HUES48 (cell line): ENCODE measurements at regions not wholly inside any gene's neighbourhood (a gene's known extent, or its start where the extent isn't known, plus 50 kb on each side); places are given as distances from the start of the nearest gene placed in this dataset.
A peak's percentile ranks its signal among the peaks of the same experiment; 100 is the strongest.
"Not testable (repeated sequence)": the region's sequence is repeated elsewhere in the genome, so short reads cannot be mapped to it uniquely, and the experiment has no call there.

ENCODE experiments used
- H3K27ac ChIP-seq: one replicate; pipeline ENCODE4 v1.7.0; 2013; ENCODE audit warnings: low read depth, low read length, inconsistent platforms
- H3K27me3 ChIP-seq: 2 replicates; pipeline ENCODE4 v1.6.1; 2013; ENCODE audit warnings: mild to moderate bottlenecking, low read length; ENCODE audit not compliant: control insufficient read depth, insufficient read depth
- H3K36me3 ChIP-seq: 2 replicates; pipeline ENCODE4 v1.6.1; 2013; ENCODE audit warnings: low read length; ENCODE audit not compliant: control insufficient read depth, insufficient read depth
- H3K4me1 ChIP-seq: 2 replicates; pipeline ENCODE4 v1.6.1; 2013; ENCODE audit warnings: mild to moderate bottlenecking, low read length; ENCODE audit not compliant: control insufficient read depth, insufficient read depth
- H3K4me3 ChIP-seq: 2 replicates; pipeline ENCODE4 v1.5.1; 2013; ENCODE audit warnings: mild to moderate bottlenecking, low read depth, low read length
- H3K9ac ChIP-seq: 2 replicates; pipeline ENCODE4 v1.6.1; 2013; ENCODE audit warnings: mild to moderate bottlenecking, low read depth, low read length, moderate library complexity
- H3K9me3 ChIP-seq: 2 replicates; pipeline ENCODE4 v1.6.1; 2013; ENCODE audit warnings: low read length; ENCODE audit not compliant: control insufficient read depth, insufficient read depth

DNA sequence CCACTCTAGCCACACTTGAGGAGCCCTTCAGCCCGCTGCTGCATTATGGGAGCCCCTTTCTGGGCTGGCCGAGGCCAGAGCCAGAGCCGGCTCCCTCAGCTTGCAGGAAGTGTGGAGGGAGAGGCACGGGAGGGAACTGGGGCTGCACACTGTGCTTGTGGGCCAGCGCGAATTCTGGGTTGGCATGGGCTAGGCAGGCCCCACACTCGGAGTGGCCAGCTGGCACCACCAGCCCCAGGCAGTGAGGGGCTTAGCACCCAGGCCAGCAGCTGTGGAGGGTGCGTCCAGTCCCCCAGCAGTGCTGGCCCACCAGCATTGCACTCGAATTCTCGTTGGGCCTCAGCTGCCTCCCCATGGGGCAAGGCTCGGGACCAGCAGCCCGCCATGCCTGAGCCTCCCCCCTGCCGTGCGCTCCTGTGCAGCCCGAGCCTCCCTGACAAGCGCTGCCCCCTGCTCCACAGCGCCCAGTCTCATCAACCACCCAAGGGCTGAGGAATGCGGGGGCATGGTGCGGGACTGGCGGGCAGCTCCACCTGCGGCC is 785.9 kb upstream of the TPTE start:
- H3K4me3 ChIP-seq: no peak overlapping the region
- no peak overlapping the region for H3K9ac ChIP-seq
- peaks cover 95% of the 10 kb centered on the region for H3K9me3 ChIP-seq
- no peaks in the 10 kb centered on the region for H3K27me3 ChIP-seq
- no peaks in the 10 kb centered on the region for H3K4me1 ChIP-seq
- H3K27ac ChIP-seq: no peak overlapping the region
- H3K36me3 ChIP-seq: no peaks in the 10 kb centered on the region

DNA sequence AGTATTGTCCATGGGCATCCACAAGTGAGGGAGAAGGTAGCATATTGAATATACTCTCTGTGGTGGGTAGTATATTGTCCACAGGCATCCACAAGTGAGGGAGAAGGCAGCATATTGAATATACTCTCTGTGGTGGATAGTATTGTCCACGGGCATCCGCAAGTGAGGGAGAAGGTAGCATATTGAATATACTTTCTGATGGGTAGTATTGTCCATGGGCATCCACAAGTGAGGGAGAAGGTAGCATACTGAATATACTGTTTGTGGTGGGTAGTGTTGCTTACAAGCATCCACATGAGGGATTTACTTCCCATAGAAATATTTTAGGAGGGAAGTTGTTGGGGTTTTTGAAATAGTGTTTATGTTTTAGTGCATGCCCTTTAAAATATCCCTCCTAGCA is 784.1 kb upstream of the TPTE start:
- not testable (repeated sequence) for H3K9ac ChIP-seq, H3K27ac ChIP-seq, H3K4me1 ChIP-seq, H3K4me3 ChIP-seq, H3K36me3 ChIP-seq, H3K27me3 ChIP-seq
- H3K9me3 ChIP-seq: peaks cover 95% of the 10 kb centered on the region

DNA sequence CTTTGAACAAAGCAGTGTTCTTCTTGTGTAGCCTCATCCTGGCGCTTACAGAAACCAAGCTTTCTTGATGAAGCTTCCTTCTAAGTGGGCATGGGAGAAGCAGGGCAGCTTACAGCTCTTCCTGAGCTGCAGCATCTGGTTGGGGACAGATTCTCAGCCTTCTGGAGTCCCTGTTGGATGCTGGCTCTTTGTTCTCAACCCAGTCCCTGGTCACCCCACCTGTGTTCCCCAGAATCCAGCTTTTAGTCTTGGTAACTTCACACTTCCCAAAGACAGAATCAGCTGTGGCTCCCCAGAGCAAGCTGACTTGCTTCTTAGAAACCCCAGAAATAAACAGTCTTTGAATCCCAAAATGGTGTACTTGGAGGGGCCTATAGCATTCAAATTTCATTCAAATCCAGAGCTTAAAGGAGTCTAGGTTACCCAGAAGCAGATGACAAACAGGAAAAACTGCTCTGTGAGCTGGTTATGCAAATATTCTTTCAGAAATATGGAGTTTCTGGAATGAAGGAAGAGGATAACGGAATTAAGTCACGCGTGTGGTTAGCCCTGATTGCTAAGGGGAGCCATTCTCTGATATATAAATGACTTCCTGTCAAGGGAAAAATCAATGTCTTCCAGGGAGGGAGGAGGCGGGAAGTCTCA is 783.4 kb upstream of the TPTE start:
- not testable (repeated sequence) for H3K27ac ChIP-seq, H3K9ac ChIP-seq, H3K36me3 ChIP-seq, H3K4me1 ChIP-seq, H3K27me3 ChIP-seq
- peak overlapping the region; percentile 19; the same call in 1 of the 2 replicates for H3K4me3 ChIP-seq
- H3K9me3 ChIP-seq: peaks cover 95% of the 10 kb centered on the region

DNA sequence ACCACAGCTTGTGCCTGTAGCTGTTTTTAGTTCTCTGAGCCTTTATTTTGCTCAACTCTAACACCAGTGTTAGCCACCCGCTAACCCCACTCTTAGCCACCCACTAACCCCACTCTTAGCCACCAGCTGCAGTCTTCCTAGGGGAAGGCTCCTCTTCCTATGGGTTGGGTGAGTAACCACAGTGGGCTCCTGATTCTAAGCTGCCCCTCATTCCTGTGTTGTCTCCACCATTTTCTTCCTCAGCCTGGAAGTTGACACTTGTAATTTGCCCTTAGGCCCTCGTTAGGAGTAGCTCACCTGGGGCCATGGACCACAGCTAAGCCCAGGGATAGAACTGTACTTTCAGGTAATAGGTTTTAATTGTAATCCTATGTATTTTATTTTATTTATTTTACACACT is 782.9 kb upstream of the TPTE start:
- H3K9me3 ChIP-seq: peaks cover 95% of the 10 kb centered on the region

DNA sequence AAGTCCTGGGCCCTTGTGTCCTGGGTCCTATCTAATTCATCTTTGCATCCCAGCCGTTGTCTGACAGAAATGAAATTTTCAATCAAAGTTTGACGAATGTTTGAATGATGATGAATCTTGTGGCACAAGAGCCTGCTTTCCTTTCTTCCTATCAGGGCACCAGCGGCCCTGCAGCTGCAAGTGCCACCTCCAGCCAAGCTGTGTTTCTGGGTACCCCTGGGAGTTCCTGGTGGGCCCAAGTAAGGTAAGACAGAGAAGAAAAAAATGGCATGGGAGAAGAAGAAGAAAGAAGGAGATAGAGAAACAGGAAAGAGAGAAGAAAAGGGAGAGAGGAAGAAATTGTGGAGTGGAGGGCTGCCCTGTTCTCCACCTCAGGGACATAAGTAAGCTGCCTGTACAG is 782.1 kb upstream of the TPTE start:
- no peak overlapping the region for H3K27ac ChIP-seq
- no peaks in the 10 kb centered on the region for H3K4me1 ChIP-seq
- peaks cover 95% of the 10 kb centered on the region for H3K9me3 ChIP-seq
- H3K4me3 ChIP-seq: 0 out of 2 replicates have a peak overlapping the region, but pooled peaks have one; percentile 8
- H3K27me3 ChIP-seq: no peaks in the 10 kb centered on the region
- no peaks in the 10 kb centered on the region for H3K36me3 ChIP-seq
- H3K9ac ChIP-seq: no peak overlapping the region

More for the DNA sequence above, 782.9 kb upstream of the TPTE start:
- H3K27ac ChIP-seq: no peak overlapping the region
- H3K27me3 ChIP-seq: no peaks in the 10 kb centered on the region
- no peaks in the 10 kb centered on the region for H3K36me3 ChIP-seq
- H3K9ac ChIP-seq: no peak overlapping the region
- H3K4me1 ChIP-seq: no peaks in the 10 kb centered on the region
- no peak overlapping the region for H3K4me3 ChIP-seq

DNA sequence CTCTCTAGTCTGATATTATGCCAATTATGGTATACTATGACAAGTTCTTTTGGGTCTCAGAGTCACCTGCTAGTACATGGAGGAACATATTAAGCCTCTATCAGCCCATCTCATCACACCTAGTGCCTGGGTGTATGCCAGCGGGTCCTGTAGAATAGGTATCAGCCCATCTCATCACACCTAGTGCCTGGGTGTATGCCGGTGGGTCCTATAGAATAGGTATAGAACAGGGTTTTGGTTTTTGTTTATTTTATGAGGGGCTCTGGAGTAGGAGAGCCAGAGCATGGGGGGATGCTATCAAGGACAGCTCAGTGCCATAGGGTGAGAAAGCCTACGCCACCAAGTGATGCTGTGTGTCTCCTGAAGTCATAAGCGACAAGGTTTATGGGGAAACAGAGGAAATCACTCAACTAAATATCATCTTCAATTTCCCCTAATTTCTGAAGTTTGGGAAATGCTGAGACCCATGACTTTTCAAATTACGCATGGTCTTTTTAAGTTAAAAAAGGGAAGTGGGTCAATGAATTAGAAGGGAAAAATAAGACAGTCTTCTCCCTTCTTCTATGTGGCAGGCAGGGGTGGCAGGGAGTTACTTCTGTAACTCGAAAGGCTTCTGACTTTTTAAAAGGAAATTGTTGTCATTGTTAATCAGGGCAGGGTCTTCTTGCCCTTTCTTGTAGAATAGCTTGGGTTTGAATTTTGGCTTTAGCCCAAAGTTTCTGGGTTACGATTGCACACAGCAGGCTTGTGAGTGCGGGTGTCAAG is 781.0 kb upstream of the TPTE start:
- H3K9me3 ChIP-seq: peaks cover 99% of the 10 kb centered on the region
- H3K27ac ChIP-seq, H3K36me3 ChIP-seq, H3K9ac ChIP-seq, H3K4me1 ChIP-seq, H3K27me3 ChIP-seq: not testable (repeated sequence)
- 0 out of 2 replicates have a peak overlapping the region, but pooled peaks have one; percentile 21 for H3K4me3 ChIP-seq

DNA sequence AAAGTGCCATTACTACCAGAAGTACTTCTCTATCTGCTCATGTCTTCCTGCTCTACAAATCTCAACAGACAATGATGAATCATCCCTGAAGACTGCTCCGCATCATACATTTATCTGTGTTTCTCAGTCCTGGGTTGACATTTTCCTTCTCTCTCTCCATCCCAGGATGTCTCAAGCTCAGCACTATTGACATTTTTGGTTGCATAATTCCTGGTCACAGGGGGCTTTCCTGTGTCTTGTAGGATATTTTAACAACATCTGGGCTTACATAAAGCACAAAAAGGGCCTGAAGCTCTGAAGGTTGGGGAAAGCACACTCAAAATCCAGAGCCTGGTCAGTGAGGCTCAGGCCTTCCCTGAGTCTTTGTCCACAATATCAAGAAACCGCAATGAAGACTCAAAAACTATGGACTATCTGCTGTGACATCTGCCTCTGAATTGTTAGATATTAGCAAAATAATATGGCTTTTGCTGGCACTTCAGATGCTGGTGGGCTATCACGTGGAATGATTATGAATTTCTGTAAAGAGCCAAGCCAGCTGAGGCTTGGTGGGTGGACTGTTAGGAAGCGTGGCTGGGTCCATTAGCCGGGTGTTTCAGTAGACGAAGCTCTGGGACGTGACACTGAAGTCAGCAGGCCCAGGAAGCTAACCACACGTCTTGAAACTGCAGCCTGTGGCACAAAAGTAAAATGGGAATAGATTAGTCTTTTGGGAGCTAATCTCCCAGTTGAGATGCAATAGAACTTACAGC is 780.2 kb upstream of the TPTE start:
- not testable (repeated sequence) for H3K27me3 ChIP-seq, H3K27ac ChIP-seq, H3K36me3 ChIP-seq, H3K4me1 ChIP-seq, H3K9ac ChIP-seq, H3K4me3 ChIP-seq
- peaks cover 99% of the 10 kb centered on the region for H3K9me3 ChIP-seq

DNA sequence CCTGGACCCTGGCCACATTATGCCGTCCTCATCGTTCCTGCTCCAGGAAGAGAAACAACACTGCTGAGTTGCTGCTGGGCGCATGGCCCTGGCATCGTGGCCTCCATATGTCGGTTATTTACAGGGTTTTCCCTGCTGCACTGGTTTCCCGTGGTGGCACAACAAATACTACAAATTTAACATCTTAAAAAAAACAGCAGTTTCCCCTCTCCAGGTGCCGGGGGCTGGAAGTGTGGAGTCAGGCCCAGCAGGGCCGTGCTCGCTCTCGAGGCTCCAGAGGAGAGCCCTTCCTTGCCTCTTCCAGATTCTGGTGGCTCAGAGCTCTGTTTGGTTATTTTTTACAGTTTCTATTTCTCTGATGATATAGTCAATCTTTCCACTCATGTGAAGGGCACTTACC is 777.8 kb upstream of the TPTE start:
- not testable (repeated sequence) for H3K4me3 ChIP-seq, H3K36me3 ChIP-seq, H3K4me1 ChIP-seq, H3K9ac ChIP-seq, H3K27ac ChIP-seq, H3K27me3 ChIP-seq
- peaks cover 98% of the 10 kb centered on the region for H3K9me3 ChIP-seq

DNA sequence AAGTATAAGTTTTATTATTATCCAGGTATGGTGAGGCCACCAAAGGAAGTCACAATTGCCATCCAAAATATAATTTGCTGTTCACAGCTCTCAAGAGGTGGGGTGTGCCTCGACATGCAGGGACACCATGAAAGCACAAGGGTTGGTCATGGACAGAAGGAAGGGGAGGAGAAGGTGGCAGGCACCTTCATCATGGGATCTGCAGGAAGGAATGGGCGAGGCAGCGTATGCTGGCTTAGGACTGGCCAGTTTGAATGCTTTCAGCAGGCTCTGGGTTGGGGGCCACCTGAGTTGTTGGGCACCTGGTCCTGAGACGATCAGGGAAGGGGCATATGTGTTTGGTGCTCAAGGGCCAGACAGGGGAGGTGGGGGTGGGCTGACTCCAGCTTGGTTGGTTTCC is 777.2 kb upstream of the TPTE start:
- not testable (repeated sequence) for H3K4me1 ChIP-seq, H3K27me3 ChIP-seq, H3K9ac ChIP-seq, H3K27ac ChIP-seq, H3K36me3 ChIP-seq, H3K4me3 ChIP-seq
- peaks cover 98% of the 10 kb centered on the region for H3K9me3 ChIP-seq

DNA sequence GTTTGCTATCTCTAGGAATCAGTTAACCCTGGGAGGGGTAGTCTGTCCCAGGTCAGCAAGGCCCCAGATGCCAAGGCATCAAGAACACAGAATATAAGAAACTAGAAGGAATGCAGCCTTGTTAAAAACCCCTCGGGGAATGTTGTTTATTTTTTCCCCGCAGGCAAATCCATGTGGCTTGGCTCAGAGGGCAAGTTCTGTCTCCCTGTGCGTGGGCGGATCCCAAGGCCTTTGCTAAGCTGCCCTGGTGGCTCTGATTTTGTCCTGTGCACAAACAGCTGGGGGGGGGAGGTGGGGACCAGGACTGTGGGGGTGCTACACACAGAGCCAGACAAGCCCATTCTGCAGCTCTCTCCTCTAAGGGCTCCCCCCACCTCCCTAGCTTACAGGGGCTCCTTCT is 776.8 kb upstream of the TPTE start:
- not testable (repeated sequence) for H3K4me3 ChIP-seq, H3K36me3 ChIP-seq, H3K27me3 ChIP-seq, H3K4me1 ChIP-seq, H3K27ac ChIP-seq, H3K9ac ChIP-seq
- peaks cover 98% of the 10 kb centered on the region for H3K9me3 ChIP-seq
